Astrocyte (in vitro differentiated cells and primary cell): ENCODE measurements at regions not wholly inside any gene's neighbourhood (a gene's known extent, or its start where the extent isn't known, plus 50 kb on each side); places are given as distances from the start of the nearest gene placed in this dataset.

Experiments used
- DNase-seq: peaks from one replicate; pipeline ENCODE4 v3.0.0-alpha.2; 2010; ENCODE audit warnings: low read depth
- FAIRE-seq: peaks from 2 replicates; lab custom pipeline; 2011; peaks lifted over from hg19 to GRCh38; lab: Jason Lieb, UNC
- H2AFZ ChIP-seq: 2 replicates; pipeline ENCODE4 v1.6.0; 2012; ENCODE audit warnings: low read depth, low read length, inconsistent platforms
- H3K27ac ChIP-seq: 2 replicates; pipeline ENCODE4 v1.5.1; 2011; ENCODE audit warnings: low read depth, low read length, inconsistent platforms
- H3K27me3 ChIP-seq: 2 replicates; pipeline ENCODE4 v1.6.0; 2011; ENCODE audit warnings: low read length, inconsistent platforms; ENCODE audit not compliant: insufficient read depth
- H3K36me3 ChIP-seq: 2 replicates; pipeline ENCODE4 v1.5.1; 2011; ENCODE audit warnings: low read length, inconsistent platforms; ENCODE audit not compliant: insufficient read depth
- H3K4me1 ChIP-seq: 2 replicates; pipeline ENCODE4 v1.5.1; 2011; ENCODE audit warnings: low read length, inconsistent platforms; ENCODE audit not compliant: insufficient read depth
- H3K4me2 ChIP-seq: 2 replicates; pipeline ENCODE4 v1.6.0; 2012; ENCODE audit warnings: low read length, inconsistent platforms
- H3K4me3 ChIP-seq: 2 replicates; pipeline ENCODE4 v1.5.1; 2011; ENCODE audit warnings: low read depth, mild to moderate bottlenecking, low read length, inconsistent platforms; ENCODE audit not compliant: insufficient read depth
- H3K79me2 ChIP-seq: 2 replicates; pipeline ENCODE4 v1.6.0; 2012; ENCODE audit warnings: mild to moderate bottlenecking, low read length, inconsistent platforms; ENCODE audit not compliant: insufficient read depth
- H3K9ac ChIP-seq: 2 replicates; pipeline ENCODE4 v1.6.0; 2012; ENCODE audit warnings: mild to moderate bottlenecking, low read length, inconsistent platforms
- H3K9me3 ChIP-seq: 2 replicates; pipeline ENCODE4 v1.5.1; 2012; ENCODE audit warnings: low read depth, mild to moderate bottlenecking, low read length, inconsistent platforms; ENCODE audit not compliant: insufficient read depth
- H4K20me1 ChIP-seq: 2 replicates; pipeline ENCODE4 v1.6.0; 2012; ENCODE audit warnings: low read length, inconsistent platforms; ENCODE audit not compliant: insufficient read depth
- H3K27ac Mint-ChIP-seq: one replicate; pipeline ENCODE4 v1.8.0; 2021; ENCODE audit warnings: mild to moderate bottlenecking, mixed read lengths; ENCODE audit not compliant: unreplicated experiment
- H3K27me3 Mint-ChIP-seq: one replicate; pipeline ENCODE4 v1.8.0; 2021; ENCODE audit warnings: low read depth, mixed read lengths; ENCODE audit not compliant: unreplicated experiment
- H3K36me3 Mint-ChIP-seq: one replicate; pipeline ENCODE4 v1.8.0; 2021; ENCODE audit warnings: low read depth, mixed read lengths; ENCODE audit not compliant: unreplicated experiment
- H3K4me1 Mint-ChIP-seq: one replicate; pipeline ENCODE4 v1.8.0; 2021; ENCODE audit warnings: low read depth, mixed read lengths; ENCODE audit not compliant: unreplicated experiment
- H3K4me3 Mint-ChIP-seq: one replicate; pipeline ENCODE4 v1.8.0; 2021; ENCODE audit warnings: mild to moderate bottlenecking, moderate library complexity, mixed read lengths; ENCODE audit not compliant: unreplicated experiment
- H3K9me3 Mint-ChIP-seq: one replicate; pipeline ENCODE4 v1.8.0; 2021; ENCODE audit warnings: mild to moderate bottlenecking, mixed read lengths; ENCODE audit not compliant: unreplicated experiment
- EZH2 ChIP-seq: IDR thresholded peaks from 2 replicates; pipeline ENCODE4 v1.6.1; 2012; ENCODE audit warnings: mild to moderate bottlenecking, low read length, inconsistent platforms; ENCODE audit not compliant: insufficient read depth
- TF ChIP-seq, protein P1 (sequence below): IDR thresholded peaks from 2 replicates; pipeline ENCODE4 v1.5.1; 2011; ENCODE audit warnings: low read depth, mild to moderate bottlenecking, inconsistent platforms, low read length, moderate library complexity; ENCODE audit not compliant: insufficient read depth

DNA sequence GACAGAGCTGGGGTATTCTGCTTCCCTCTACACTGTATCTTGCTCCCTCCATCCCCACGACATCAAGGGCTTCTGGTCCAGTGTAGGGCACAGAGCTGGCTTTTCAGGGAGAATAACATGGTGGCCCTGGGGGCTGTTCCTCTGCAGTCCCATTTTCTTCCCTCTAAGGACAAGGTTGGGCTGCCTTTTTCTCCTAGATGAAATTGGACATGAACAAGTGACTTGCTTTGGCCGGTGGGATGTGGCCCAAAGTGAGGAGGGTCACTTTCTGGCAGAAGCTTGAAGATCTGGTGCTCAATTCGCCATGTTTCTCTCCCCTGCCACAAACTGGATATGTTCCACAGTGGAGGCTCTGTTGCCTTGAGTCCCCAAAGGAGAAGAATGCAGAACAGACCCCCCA is 235.7 kb downstream of the EMX2 start:
- Histone ChIP-seq H3K9me3 (peaks cover 3% of the 10 kb centered on the region), H3K4me3 (no peak overlapping the region), H3K79me2 (no peaks in the 10 kb centered on the region), H3K27me3 (no peaks in the 10 kb centered on the region), H4K20me1 (no peaks in the 10 kb centered on the region), H3K27ac (no peak overlapping the region), H3K4me2 (no peak overlapping the region), H3K9ac (no peak overlapping the region), H3K4me1 (no peaks in the 10 kb centered on the region), H3K36me3 (no peaks in the 10 kb centered on the region), H2AFZ (no peak overlapping the region)
- Mint-ChIP-seq H3K9me3 (no peaks in the 10 kb centered on the region), H3K4me1 (no peaks in the 10 kb centered on the region), H3K27ac (no peak overlapping the region), H3K4me3 (no peak overlapping the region), H3K36me3 (no peaks in the 10 kb centered on the region), H3K27me3 (peaks cover 33% of the 10 kb centered on the region)
- FAIRE-seq (no peak), DNase-seq (no peak)
- TF ChIP-seq, protein P1, sequence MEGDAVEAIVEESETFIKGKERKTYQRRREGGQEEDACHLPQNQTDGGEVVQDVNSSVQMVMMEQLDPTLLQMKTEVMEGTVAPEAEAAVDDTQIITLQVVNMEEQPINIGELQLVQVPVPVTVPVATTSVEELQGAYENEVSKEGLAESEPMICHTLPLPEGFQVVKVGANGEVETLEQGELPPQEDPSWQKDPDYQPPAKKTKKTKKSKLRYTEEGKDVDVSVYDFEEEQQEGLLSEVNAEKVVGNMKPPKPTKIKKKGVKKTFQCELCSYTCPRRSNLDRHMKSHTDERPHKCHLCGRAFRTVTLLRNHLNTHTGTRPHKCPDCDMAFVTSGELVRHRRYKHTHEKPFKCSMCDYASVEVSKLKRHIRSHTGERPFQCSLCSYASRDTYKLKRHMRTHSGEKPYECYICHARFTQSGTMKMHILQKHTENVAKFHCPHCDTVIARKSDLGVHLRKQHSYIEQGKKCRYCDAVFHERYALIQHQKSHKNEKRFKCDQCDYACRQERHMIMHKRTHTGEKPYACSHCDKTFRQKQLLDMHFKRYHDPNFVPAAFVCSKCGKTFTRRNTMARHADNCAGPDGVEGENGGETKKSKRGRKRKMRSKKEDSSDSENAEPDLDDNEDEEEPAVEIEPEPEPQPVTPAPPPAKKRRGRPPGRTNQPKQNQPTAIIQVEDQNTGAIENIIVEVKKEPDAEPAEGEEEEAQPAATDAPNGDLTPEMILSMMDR: no peak
- no peak for TF ChIP-seq EZH2

DNA sequence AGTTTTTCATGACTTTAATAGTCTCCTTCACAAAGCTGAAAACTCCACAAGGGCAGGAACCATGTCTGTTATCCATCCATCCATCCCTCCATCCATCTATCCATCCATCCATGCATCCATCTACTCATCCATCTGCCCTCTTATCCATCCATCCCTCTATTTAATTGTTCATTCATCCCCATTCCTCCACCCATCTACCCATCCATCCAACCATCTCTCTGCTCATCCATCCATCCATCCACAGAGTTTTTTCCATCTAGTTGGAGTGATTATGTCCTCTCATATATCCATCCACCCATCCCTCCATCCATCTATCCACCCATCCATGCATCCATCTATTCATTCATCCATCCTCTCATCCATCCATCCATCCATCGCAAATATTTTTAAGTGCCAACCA is 237.9 kb downstream of the EMX2 start:
- H3K36me3 ChIP-seq: no peaks in the 10 kb centered on the region
- no peaks in the 10 kb centered on the region for H3K36me3 Mint-ChIP-seq
- no peaks in the 10 kb centered on the region for H3K27me3 ChIP-seq
- H3K4me2 ChIP-seq: no peak overlapping the region
- no peak overlapping the region for H2AFZ ChIP-seq
- H3K27me3 Mint-ChIP-seq: peaks cover 31% of the 10 kb centered on the region
- TF ChIP-seq, protein P1: no peak
- no peak for TF ChIP-seq EZH2
- no peak overlapping the region for H3K4me3 ChIP-seq
- no peak for DNase-seq
- no peak overlapping the region for H3K27ac ChIP-seq
- no peaks in the 10 kb centered on the region for H3K4me1 ChIP-seq
- no peaks in the 10 kb centered on the region for H4K20me1 ChIP-seq
- H3K9me3 ChIP-seq: peaks cover 3% of the 10 kb centered on the region
- no peak for FAIRE-seq
- H3K4me1 Mint-ChIP-seq: no peaks in the 10 kb centered on the region
- H3K9me3 Mint-ChIP-seq: no peaks in the 10 kb centered on the region
- no peak overlapping the region for H3K4me3 Mint-ChIP-seq
- no peak overlapping the region for H3K9ac ChIP-seq
- H3K79me2 ChIP-seq: no peaks in the 10 kb centered on the region
- no peak overlapping the region for H3K27ac Mint-ChIP-seq

DNA sequence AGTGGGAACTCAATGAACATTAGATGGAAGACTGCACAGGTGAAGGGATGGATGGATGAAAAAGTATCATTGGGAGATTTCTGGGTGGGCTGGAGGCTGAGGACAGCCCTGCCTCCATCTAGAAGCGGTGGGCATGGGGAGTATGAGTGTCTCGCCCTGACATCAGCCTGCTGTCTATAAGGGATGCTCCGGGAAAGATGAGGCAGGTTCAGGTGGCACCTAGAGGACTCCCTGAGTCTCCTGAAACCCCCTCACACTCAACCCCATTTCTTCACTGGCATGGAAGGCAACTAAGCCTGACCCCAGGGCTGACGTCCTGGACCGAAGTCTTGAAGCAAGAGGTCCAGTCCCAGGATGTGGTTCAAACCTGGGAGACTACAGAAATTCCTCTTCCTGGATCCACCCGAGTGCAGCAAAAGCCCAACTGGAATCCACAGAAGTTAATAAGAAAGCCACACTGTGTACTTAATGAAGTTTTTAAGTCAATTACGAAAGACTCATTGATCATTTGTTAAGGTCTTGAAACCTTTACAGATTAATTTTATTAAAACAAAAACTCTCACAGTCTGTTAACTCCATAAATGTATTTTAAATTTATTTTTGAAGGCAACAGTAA is 238.8 kb downstream of the EMX2 start:
- DNase-seq: no peak
- no peak for FAIRE-seq
- no peaks in the 10 kb centered on the region for H3K9me3 Mint-ChIP-seq

More for the DNA sequence above, 238.8 kb downstream of the EMX2 start:
- Mint-ChIP-seq H3K27ac (no peak overlapping the region), H3K4me3 (no peak overlapping the region), H3K27me3 (peaks cover 26% of the 10 kb centered on the region), H3K4me1 (no peaks in the 10 kb centered on the region), H3K36me3 (no peaks in the 10 kb centered on the region)
- Histone ChIP-seq H3K27ac (no peak overlapping the region), H3K4me3 (no peak overlapping the region), H3K27me3 (no peaks in the 10 kb centered on the region), H3K4me2 (no peak overlapping the region), H3K4me1 (no peaks in the 10 kb centered on the region), H3K9ac (no peak overlapping the region), H3K36me3 (no peaks in the 10 kb centered on the region), H4K20me1 (no peaks in the 10 kb centered on the region), H3K79me2 (no peaks in the 10 kb centered on the region), H3K9me3 (peaks cover 3% of the 10 kb centered on the region), H2AFZ (no peak overlapping the region)
- TF ChIP-seq, protein P1: no peak
- TF ChIP-seq EZH2: no peak
